Mucosa of gallbladder (tissue), 1 donor: ENCODE measurements at regions not wholly inside any gene's neighbourhood (a gene's known extent, or its start where the extent isn't known, plus 50 kb on each side); places are given as distances from the start of the nearest gene placed in this dataset.

Source experiments
- DNase-seq: peaks from one replicate; pipeline ENCODE4 v3.0.0-alpha.2; 2020; ENCODE audit warnings: low spot score
- donor health status: DM: no; HTN: no; CAD: no.

DNA sequence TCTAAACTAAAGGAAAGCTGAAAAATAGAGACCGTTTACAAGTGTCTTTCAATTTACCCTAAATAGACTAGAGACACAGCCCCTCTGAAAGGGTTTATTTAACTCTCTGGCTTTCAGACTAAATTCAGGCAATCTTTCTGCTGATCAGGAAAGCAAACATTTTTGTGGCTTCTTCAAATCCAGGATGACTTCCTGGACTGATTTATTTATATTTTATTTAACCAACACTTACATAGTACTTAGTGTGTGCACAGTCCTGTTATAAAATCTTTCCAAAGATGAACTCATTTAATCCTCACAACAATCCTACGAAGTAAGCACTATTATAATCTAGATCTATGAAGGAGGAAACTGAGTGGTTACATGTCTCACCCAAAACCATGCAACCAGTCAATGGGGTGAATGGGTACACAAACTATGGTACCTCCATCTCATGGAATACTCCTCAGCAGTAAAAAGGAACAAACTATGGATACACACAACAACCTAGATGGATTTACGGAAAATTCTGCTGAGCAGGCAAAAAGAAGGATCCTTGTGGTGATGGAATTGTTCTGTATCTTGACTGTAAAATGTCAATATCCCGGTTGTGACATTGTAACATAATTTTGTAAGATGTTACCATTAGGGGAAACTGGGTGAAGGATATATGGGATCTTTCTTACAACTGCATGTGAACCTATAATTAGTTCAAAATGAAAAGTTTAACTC, 64.1 kb upstream of the MAMLD1 start:
- no peak for DNase-seq

DNA sequence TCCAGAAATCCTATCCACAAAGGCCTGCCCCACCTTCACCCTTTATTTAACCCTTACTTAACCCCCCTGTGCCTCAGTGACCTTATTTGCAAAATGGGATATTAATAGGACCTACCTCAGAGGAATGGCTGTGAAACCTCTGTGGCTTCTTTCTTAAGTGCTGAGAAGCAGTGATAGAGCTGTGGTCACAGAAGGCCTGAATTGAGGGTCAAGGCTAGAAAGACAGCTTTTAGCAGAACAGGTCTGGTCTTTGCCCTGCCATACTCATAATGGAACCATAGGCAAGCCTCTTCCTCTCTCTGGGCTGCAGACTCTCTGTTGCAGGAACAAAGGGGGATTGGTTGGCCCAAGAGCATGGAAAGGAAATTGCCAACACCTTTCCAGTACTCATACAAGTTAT, 63.5 kb upstream of the MAMLD1 start:
- no peak for DNase-seq

GRCh38 chrX:150303386-150304097, 59.6 kb upstream of the MAMLD1 start:
- DNase-seq, result no peak

DNA sequence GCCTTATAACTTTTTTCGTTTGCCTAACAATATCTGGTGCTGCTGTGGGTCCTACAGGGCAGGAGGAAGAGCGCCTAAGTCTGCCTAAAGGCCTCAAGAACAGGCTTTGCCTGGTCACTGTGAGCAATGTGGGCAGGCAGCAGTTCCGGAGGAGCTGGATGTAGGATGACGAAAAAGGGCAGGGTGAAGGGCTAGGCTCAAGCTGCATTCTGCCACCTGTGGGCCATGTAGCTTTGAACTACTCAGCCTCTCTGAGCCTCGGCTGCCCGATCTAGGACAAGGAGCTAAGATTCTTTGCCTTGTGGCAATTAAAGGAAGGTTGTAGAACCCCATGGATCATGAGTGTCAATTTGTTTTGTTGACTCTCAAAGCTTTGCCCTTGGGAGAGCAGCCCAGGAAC, 57.1 kb upstream of the MAMLD1 start:
- no peak for DNase-seq

- no peak for DNase-seq
Observed at GRCh38 chrX:150308041-150308440, 55.1 kb upstream of the MAMLD1 start.

- DNase-seq, result no peak
Observed at GRCh38 chrX:150308532-150309157, 54.5 kb upstream of the MAMLD1 start.

DNA sequence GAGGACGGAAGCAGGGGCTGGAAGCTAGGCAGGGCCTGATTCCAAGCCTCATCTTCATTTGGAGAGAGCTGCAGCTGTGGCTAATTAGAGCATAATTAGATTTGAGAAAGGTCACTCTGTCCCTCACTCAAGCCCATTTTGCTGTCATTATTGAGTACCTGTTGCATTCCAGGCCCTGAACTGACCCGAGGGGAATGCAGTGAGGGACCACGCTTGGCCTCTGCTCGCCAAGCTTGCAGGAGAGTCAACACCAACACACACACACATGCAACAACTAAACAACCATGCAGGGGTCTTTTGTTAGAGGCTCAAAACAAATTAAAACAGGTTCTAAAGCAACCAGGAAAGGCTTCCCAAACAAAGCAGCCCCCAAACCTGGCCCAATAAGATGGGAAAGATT, 52.7 kb upstream of the MAMLD1 start:
- no peak for DNase-seq

- DNase-seq, result no peak
Observed at GRCh38 chrX:150310881-150311280, 52.2 kb upstream of the MAMLD1 start.

- DNase-seq, result no peak
Observed at GRCh38 chrX:150312931-150313330, 50.2 kb upstream of the MAMLD1 start.
